Thoracic aorta (tissue), 2 donors: ENCODE measurements at regions not wholly inside any gene's neighbourhood (a gene's known extent, or its start where the extent isn't known, plus 50 kb on each side); places are given as distances from the start of the nearest gene placed in this dataset.

Source experiments
- ATAC-seq: fragments of 150-250 bp; one replicate; pipeline ENCODE4 v1.8.0; 2017; ENCODE audit warnings: low read depth; ENCODE audit not compliant: insufficient number of reproducible peaks, low FRiP score
- DNase-seq: peaks from one replicate; pipeline ENCODE4 v3.0.0-alpha.2; 2020; ENCODE audit warnings: low spot score
- H3K27ac ChIP-seq, 2 donors: fragments of 200-600 bp; sonication (generic); 1 replicate in 1 of 2; 2 replicates in 1 of 2; pipeline ENCODE4 v1.5.1; 2016; ENCODE audit warnings: mild to moderate bottlenecking in 2 of 2, moderate library complexity in 2 of 2
- H3K27me3 ChIP-seq: fragments of 200-600 bp; sonication (generic); replicated peaks from 2 replicates; pipeline ENCODE4 v1.6.0; 2016; ENCODE audit warnings: mild to moderate bottlenecking; ENCODE audit not compliant: insufficient read depth
- H3K36me3 ChIP-seq: fragments of 200-600 bp; sonication (generic); one replicate; pipeline ENCODE4 v1.5.1; 2016
- H3K4me1 ChIP-seq, 2 donors: fragments of 200-600 bp; sonication (generic); 1 replicate in 1 of 2; 2 replicates in 1 of 2; pipeline versions ENCODE4 v1.5.1 to v1.6.0; 2016; ENCODE audit warnings: low read depth in 2 of 2, mild to moderate bottlenecking in 1 of 2; ENCODE audit not compliant: control insufficient read depth in 1 of 2
- H3K4me3 ChIP-seq: fragments of 200-600 bp; sonication (generic); 2 replicates; pipeline ENCODE4 v1.5.1; 2016; ENCODE audit warnings: mild to moderate bottlenecking
- H3K9me3 ChIP-seq: fragments of 200-600 bp; sonication (generic); 2 replicates; pipeline ENCODE4 v1.5.1; 2016
- CTCF ChIP-seq: fragments of 200-600 bp; sonication (generic); IDR thresholded peaks from one replicate; pipeline ENCODE4 v1.5.1; 2019; ENCODE audit warnings: antibody characterized with exemption

GRCh38 chr11:111107501-111107900 lies 138.0 kb upstream of the POU2AF2 start:
- H3K36me3 ChIP-seq = no peaks in the 10 kb centered on the region
- no peak for TF ChIP-seq CTCF
- DNase-seq (no peak), ATAC-seq (no peak)
- no peaks in the 10 kb centered on the region for H3K9me3 ChIP-seq
- no peaks in the 10 kb centered on the region for H3K27me3 ChIP-seq
- no peaks in the 10 kb centered on the region for H3K4me1 ChIP-seq
- H3K27ac ChIP-seq = no peak overlapping the region
- no peak overlapping the region for H3K4me3 ChIP-seq

- ATAC-seq = no peak
- H3K27ac ChIP-seq = no peak overlapping the region
- no peaks in the 10 kb centered on the region for H3K36me3 ChIP-seq
- no peaks in the 10 kb centered on the region for H3K9me3 ChIP-seq
- H3K4me1 ChIP-seq = no peaks in the 10 kb centered on the region
- no peak for TF ChIP-seq CTCF
- H3K27me3 ChIP-seq = no peaks in the 10 kb centered on the region
- no peak overlapping the region for H3K4me3 ChIP-seq
- no peak for DNase-seq
Measured at GRCh38 chr11:111106641-111107040, 138.9 kb upstream of the POU2AF2 start.

- no peak for ATAC-seq
- H3K27ac ChIP-seq = no peak overlapping the region
- TF ChIP-seq CTCF = no peak
- H3K9me3 ChIP-seq = no peaks in the 10 kb centered on the region
- H3K4me3 ChIP-seq = no peak overlapping the region
- H3K4me1 ChIP-seq = no peaks in the 10 kb centered on the region
- no peak for DNase-seq
- no peaks in the 10 kb centered on the region for H3K27me3 ChIP-seq
- H3K36me3 ChIP-seq = no peaks in the 10 kb centered on the region
Measured at GRCh38 chr11:111105566-111105965, 140.0 kb upstream of the POU2AF2 start.

GRCh38 chr11:111104185-111104584 lies 141.3 kb upstream of the POU2AF2 start:
- ATAC-seq (no peak), DNase-seq (no peak)
- Histone ChIP-seq H3K4me1 (no peaks in the 10 kb centered on the region), H3K4me3 (no peak overlapping the region), H3K9me3 (no peaks in the 10 kb centered on the region), H3K27ac (no peak overlapping the region), H3K36me3 (no peaks in the 10 kb centered on the region), H3K27me3 (no peaks in the 10 kb centered on the region)
- TF ChIP-seq CTCF = no peak

GRCh38 chr11:111101881-111102280 lies 143.6 kb upstream of the POU2AF2 start:
- no peak for ATAC-seq
- H3K27ac ChIP-seq = no peak overlapping the region
- no peaks in the 10 kb centered on the region for H3K4me1 ChIP-seq
- H3K27me3 ChIP-seq = no peaks in the 10 kb centered on the region
- DNase-seq = no peak
- H3K9me3 ChIP-seq = no peaks in the 10 kb centered on the region
- no peak for TF ChIP-seq CTCF
- no peaks in the 10 kb centered on the region for H3K36me3 ChIP-seq
- no peak overlapping the region for H3K4me3 ChIP-seq
